Ascending aorta (tissue), 2 donors: ENCODE measurements at regions not wholly inside any gene's neighbourhood (a gene's known extent, or its start where the extent isn't known, plus 50 kb on each side); places are given as distances from the start of the nearest gene placed in this dataset.

Experiments
- DNase-seq, 2 donors: peaks; one replicate each; pipeline ENCODE4 v3.0.0-alpha.2; 2019; ENCODE audit warnings: low spot score in 2 of 2
- H3K27ac ChIP-seq, 2 donors: fragments of 200-600 bp; sonication (generic); one replicate each; pipeline ENCODE4 v1.5.1; 2016 to 2017; ENCODE audit warnings: mild to moderate bottlenecking in 1 of 2
- H3K27me3 ChIP-seq: fragments of 200-600 bp; sonication (generic); one replicate; pipeline ENCODE4 v1.5.1; 2017
- H3K36me3 ChIP-seq, 2 donors: fragments of 200-600 bp; sonication (generic); one replicate each; pipeline ENCODE4 v1.5.1; 2016
- H3K4me1 ChIP-seq, 2 donors: fragments of 200-600 bp; sonication (generic); one replicate each; pipeline ENCODE4 v1.5.1; 2016 to 2017; ENCODE audit warnings: mild to moderate bottlenecking in 1 of 2
- H3K4me3 ChIP-seq, 2 donors: fragments of 200-600 bp; sonication (generic); one replicate each; pipeline ENCODE4 v1.5.1; 2016 to 2017; ENCODE audit warnings: mild to moderate bottlenecking in 1 of 2
- H3K9me3 ChIP-seq, 2 donors: fragments of 200-600 bp; sonication (generic); one replicate each; pipeline ENCODE4 v1.5.1; 2016
- intact Hi-C: fragments of 100-400 bp; cut with DNase I; formaldehyde crosslinking; loops from one replicate; pipeline ENCODE4 v1.15.1; 2023
- TF ChIP-seq, protein P1 (sequence below), 3 experiments: fragments of 200-600 bp in 2 of 3; fragments of 450-650 bp in 1 of 3; sonication (generic) in 2 of 3; IDR thresholded peaks; one replicate each; pipeline ENCODE4 v1.5.1; 2016 to 2019; ENCODE audit warnings: antibody characterized with exemption in 3 of 3, mild to moderate bottlenecking in 1 of 3, moderate library complexity in 1 of 3

DNA sequence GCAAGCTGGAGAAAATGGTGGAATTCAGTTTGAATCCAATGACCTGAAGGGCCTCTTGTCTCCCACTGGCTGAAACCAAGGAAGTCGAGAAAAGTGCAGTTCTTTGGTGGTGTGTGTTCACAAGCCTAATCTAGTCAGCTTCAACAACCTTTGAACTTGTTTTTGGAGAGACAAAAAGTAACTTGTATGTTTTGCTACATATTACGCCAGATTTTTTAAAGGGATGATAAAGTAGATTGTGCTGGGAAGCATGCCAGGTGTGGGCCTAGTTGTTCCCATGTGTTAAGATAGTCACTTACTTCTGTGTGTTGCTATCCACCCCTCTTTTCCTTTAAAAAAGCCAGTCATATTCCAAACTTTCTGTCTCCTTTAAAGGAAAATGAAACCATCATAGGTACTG is 79.7 kb upstream of the FAM3C start:
- intact Hi-C loops = no loop called here
- Histone ChIP-seq H3K4me1 (no peaks in the 10 kb centered on the region), H3K27me3 (no peaks in the 10 kb centered on the region), H3K4me3 (no peak overlapping the region), H3K27ac (no peak overlapping the region), H3K36me3 (no peaks in the 10 kb centered on the region), H3K9me3 (no peaks in the 10 kb centered on the region)
- TF ChIP-seq, protein P1, sequence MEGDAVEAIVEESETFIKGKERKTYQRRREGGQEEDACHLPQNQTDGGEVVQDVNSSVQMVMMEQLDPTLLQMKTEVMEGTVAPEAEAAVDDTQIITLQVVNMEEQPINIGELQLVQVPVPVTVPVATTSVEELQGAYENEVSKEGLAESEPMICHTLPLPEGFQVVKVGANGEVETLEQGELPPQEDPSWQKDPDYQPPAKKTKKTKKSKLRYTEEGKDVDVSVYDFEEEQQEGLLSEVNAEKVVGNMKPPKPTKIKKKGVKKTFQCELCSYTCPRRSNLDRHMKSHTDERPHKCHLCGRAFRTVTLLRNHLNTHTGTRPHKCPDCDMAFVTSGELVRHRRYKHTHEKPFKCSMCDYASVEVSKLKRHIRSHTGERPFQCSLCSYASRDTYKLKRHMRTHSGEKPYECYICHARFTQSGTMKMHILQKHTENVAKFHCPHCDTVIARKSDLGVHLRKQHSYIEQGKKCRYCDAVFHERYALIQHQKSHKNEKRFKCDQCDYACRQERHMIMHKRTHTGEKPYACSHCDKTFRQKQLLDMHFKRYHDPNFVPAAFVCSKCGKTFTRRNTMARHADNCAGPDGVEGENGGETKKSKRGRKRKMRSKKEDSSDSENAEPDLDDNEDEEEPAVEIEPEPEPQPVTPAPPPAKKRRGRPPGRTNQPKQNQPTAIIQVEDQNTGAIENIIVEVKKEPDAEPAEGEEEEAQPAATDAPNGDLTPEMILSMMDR (IDR thresholded peaks at IDR 0.05) = no peak
- DNase-seq = no peak

DNA sequence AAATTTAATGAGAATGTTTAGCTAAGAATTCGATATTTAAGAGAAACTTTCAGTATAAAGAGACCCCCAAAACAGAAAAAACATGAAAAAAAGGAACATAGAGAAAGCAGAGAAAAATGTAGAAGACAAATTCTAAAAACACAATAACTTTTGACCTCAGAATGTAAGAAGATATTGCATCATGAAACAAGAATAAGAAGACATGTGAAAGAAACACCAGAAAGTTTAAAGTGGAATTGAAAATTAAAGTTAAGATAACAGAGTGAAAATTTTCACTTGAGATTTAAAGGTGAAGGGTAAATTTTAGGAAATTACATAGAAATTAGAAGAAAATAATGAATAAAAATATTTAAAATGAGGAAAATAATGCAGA is 78.2 kb upstream of the FAM3C start:
- DNase-seq = no peak
- H3K27me3 ChIP-seq = no peaks in the 10 kb centered on the region
- no peaks in the 10 kb centered on the region for H3K4me1 ChIP-seq
- H3K4me3 ChIP-seq = no peak overlapping the region
- H3K36me3 ChIP-seq = no peaks in the 10 kb centered on the region
- H3K9me3 ChIP-seq = no peaks in the 10 kb centered on the region
- intact Hi-C loops = no loop called here
- TF ChIP-seq, protein P1 (IDR thresholded peaks at IDR 0.05) = no peak
- H3K27ac ChIP-seq = no peak overlapping the region

DNA sequence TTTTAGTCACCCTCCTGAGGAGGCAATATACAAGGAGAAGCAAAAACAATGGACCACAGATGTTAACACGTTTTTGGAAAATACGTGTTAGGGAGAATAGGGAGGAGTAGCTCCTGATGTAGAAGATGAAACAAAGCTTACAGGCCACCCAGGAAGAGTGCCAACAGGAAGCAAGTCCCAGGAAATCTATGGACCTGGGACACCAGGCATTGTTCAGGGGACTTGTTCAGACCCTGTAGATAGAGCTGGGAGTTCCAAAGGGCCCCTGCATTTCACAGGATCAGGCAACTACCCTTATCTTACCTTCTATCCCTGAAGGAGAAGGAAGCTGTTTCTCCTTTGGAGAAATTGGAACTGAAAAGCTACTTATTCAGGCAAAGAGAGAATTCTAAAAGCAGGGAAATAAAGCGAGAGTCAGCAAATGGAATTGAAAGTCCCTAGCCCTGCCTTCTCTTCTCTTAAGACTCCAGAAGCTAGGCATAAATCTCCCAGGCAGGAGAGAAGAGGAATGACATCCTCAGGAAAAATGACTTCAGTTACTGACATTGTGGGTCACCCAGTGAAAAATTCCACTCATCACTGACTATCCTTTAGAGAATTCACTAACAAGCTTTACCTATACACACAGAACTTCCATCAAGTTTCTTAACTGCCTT is 77.7 kb upstream of the FAM3C start:
- Histone ChIP-seq H3K4me1 (no peaks in the 10 kb centered on the region), H3K27me3 (no peaks in the 10 kb centered on the region), H3K36me3 (no peaks in the 10 kb centered on the region), H3K27ac (no peak overlapping the region), H3K9me3 (no peaks in the 10 kb centered on the region), H3K4me3 (no peak overlapping the region)
- intact Hi-C loops = no loop called here
- TF ChIP-seq, protein P1 (IDR thresholded peaks at IDR 0.05) = no peak
- no peak for DNase-seq

DNA sequence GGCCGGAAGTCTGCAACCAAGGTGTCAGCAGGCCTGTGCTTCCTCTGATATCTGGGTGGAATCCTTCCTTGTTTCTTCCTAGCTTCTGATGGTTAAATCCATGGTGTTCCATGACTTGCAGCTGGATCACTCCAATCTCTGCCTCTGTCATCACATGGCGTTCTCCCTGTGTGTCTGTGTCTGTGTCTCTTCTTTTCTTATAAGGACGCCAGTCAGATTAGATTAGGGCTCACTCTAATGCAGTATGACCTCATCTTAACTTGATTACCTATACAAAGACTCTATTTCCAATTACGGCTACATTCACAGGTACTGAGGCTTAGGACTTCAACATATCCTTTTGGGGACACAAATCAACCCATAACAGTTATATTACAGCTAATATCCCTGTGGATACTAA is 70.3 kb upstream of the FAM3C start:
- no peak for DNase-seq
- Histone ChIP-seq H3K27ac (no peak overlapping the region), H3K4me1 (no peaks in the 10 kb centered on the region), H3K9me3 (no peaks in the 10 kb centered on the region), H3K4me3 (no peak overlapping the region), H3K36me3 (no peaks in the 10 kb centered on the region), H3K27me3 (no peaks in the 10 kb centered on the region)
- TF ChIP-seq, protein P1 (IDR thresholded peaks at IDR 0.05) = no peak
- intact Hi-C loops = no loop called here

DNA sequence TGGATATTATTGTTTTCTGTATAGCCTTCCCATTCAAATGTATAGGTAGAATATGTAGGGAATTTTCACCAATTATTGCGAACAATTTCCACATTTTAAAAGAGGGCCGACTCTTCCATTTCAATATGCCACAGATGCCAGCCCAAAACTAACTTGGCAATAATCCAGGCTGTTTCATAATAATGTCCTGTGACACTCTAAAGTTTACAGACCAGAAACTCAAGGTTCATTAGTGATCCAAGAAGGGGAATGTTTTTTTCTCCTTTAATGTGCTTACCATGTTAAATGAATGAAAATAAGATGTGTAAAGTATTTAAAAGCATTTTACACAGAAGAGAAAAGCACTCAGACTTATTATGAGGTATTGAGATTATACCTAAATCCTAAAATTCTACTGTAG is 63.0 kb upstream of the FAM3C start:
- Histone ChIP-seq H3K4me3 (no peak overlapping the region), H3K9me3 (no peaks in the 10 kb centered on the region), H3K27ac (no peak overlapping the region), H3K4me1 (no peaks in the 10 kb centered on the region), H3K27me3 (no peaks in the 10 kb centered on the region), H3K36me3 (no peaks in the 10 kb centered on the region)
- TF ChIP-seq, protein P1 (IDR thresholded peaks at IDR 0.05) = no peak
- no peak for DNase-seq
- intact Hi-C loops = no loop called here
